ENCODE measurements at regions not wholly inside any gene's neighbourhood (a gene's known extent, or its start where the extent isn't known, plus 50 kb on each side); places are given as distances from the start of the nearest gene placed in this dataset.

- Mint-ChIP-seq H3K4me1 (no peaks in the 10 kb centered on the region), H3K36me3 (ENCODE audit: low read depth) (no peaks in the 10 kb centered on the region), H3K4me3 (no peak overlapping the region), H3K27ac (ENCODE audit: unreplicated experiment) (no peak overlapping the region), H3K9me3 (peaks cover 3% of the 10 kb centered on the region), H3K27me3 (ENCODE audit: low read depth) (no peaks in the 10 kb centered on the region)
- TF ChIP-seq CTCF (conservative IDR thresholded peaks at IDR 0.05), result no peak
- no peak for DNase-seq (ENCODE audit: low read depth, low spot score)
Observed at GRCh38 chr4:26133840-26134239, 187.0 kb upstream of the RBPJ start.

DNA sequence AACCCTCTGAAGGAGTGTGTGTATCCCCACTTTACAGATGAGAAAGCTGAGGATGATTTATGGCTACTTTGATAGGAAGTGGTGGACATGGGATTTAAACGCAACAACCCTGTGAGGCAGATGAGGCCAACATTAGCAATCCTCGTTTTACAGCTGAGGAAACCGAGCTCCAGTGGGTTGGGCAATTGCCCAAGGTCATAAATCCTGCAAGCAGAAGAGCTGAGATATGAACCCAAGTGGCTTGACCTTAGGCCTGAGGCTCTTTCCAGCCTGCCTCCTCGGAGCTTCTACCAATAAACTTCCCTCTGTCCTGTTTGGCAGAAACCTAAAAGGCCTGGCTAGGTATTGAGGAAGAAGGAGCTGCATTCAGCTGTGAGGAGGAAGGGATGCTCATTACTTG is 185.5 kb upstream of the RBPJ start:
- no peak overlapping the region for H3K27ac Mint-ChIP-seq (ENCODE audit: unreplicated experiment)
- H3K4me3 Mint-ChIP-seq, result no peak overlapping the region
- no peaks in the 10 kb centered on the region for H3K27me3 Mint-ChIP-seq (ENCODE audit: low read depth)

GRCh38 chr4:26136615-26137014 is 184.2 kb upstream of the RBPJ start:
- no peaks in the 10 kb centered on the region for H3K27me3 Mint-ChIP-seq (ENCODE audit: low read depth)
- DNase-seq (ENCODE audit: low read depth, low spot score), result no peak
- no peak overlapping the region for H3K27ac Mint-ChIP-seq (ENCODE audit: unreplicated experiment)
- peaks cover 3% of the 10 kb centered on the region for H3K9me3 Mint-ChIP-seq
- H3K36me3 Mint-ChIP-seq (ENCODE audit: low read depth), result no peaks in the 10 kb centered on the region
- H3K4me1 Mint-ChIP-seq, result peaks cover 7% of the 10 kb centered on the region
- TF ChIP-seq CTCF (conservative IDR thresholded peaks at IDR 0.05), result no peak
- no peak overlapping the region for H3K4me3 Mint-ChIP-seq

More for the DNA sequence above, 185.5 kb upstream of the RBPJ start:
- Mint-ChIP-seq H3K36me3 (ENCODE audit: low read depth) (no peaks in the 10 kb centered on the region), H3K9me3 (peaks cover 3% of the 10 kb centered on the region), H3K4me1 (no peaks in the 10 kb centered on the region)
- no peak for DNase-seq (ENCODE audit: low read depth, low spot score)
- no peak for TF ChIP-seq CTCF (conservative IDR thresholded peaks at IDR 0.05)

- no peak overlapping the region for H3K27ac Mint-ChIP-seq (ENCODE audit: unreplicated experiment)
- H3K27me3 Mint-ChIP-seq (ENCODE audit: low read depth), result no peaks in the 10 kb centered on the region
- peaks cover 3% of the 10 kb centered on the region for H3K9me3 Mint-ChIP-seq
- no peak for DNase-seq (ENCODE audit: low read depth, low spot score)
- H3K4me3 Mint-ChIP-seq, result no peak overlapping the region
- peaks cover 11% of the 10 kb centered on the region for H3K4me1 Mint-ChIP-seq
- no peak for TF ChIP-seq CTCF (conservative IDR thresholded peaks at IDR 0.05)
- no peaks in the 10 kb centered on the region for H3K36me3 Mint-ChIP-seq (ENCODE audit: low read depth)
Observed at GRCh38 chr4:26137288-26137687, 183.5 kb upstream of the RBPJ start.

DNA sequence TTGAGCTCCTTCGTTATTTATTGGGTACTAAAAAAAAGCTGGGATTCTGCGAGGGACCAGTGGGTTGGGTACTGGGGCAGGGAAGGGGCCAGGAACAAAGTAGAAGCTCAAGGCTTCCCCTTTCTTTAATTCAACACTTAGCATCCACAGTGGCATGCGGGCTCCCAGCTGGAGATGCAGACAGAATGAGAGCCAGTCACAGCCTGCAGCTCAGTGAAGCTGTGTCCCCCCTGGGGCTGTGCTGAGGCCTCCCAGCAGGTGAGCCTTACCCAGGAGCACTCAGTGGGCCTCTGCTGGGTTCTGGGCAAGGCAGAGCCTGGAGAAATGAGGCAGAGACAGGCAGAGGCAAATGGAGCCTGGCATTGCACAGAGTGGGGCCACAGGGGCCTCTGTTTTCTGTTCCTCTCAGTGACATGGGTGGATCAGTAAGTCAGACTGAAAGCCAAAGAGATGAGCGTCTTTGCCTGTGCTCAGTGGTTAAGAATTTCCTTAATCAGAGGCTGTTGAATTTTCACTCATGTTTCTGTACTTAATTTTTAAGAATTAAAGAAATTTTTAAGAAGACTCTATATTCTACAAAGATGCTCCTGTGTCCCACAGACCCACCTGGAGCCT is 181.4 kb upstream of the RBPJ start:
- Mint-ChIP-seq H3K27me3 (ENCODE audit: low read depth) (no peaks in the 10 kb centered on the region), H3K4me3 (no peak overlapping the region), H3K27ac (ENCODE audit: unreplicated experiment) (no peak overlapping the region), H3K9me3 (peaks cover 3% of the 10 kb centered on the region), H3K36me3 (ENCODE audit: low read depth) (no peaks in the 10 kb centered on the region), H3K4me1 (peaks cover 11% of the 10 kb centered on the region)
- no peak for DNase-seq (ENCODE audit: low read depth, low spot score)
- no peak for TF ChIP-seq CTCF (conservative IDR thresholded peaks at IDR 0.05)

All from neural crest cell (in vitro differentiated cells).